ENCODE measurements at regions not wholly inside any gene's neighbourhood (a gene's known extent, or its start where the extent isn't known, plus 50 kb on each side); places are given as distances from the start of the nearest gene placed in this dataset.

GRCh38 chr3:94772402-94772801, 709.5 kb downstream of the NSUN3 start:
- no peaks in the 10 kb centered on the region for H3K36me3 ChIP-seq (ENCODE audit: control insufficient read depth, insufficient read depth, low read length)
- ChIA-PET POLR2A (no interaction called here), CTCF (no interaction called here)
- H3K27me3 ChIP-seq (ENCODE audit: control insufficient read depth, insufficient read depth, low read length) = no peaks in the 10 kb centered on the region
- H3K4me3 ChIP-seq (ENCODE audit: low read depth, low read length) = no peak overlapping the region
- no peak for TF ChIP-seq CTCF (IDR thresholded peaks at IDR 0.05; ENCODE audit: insufficient read depth, low read depth, low read length)
- no peak for DNase-seq (ENCODE audit: low read depth)

GRCh38 chr3:94775746-94776145, 712.9 kb downstream of the NSUN3 start:
- H3K27me3 ChIP-seq (ENCODE audit: control insufficient read depth, insufficient read depth, low read length) = no peaks in the 10 kb centered on the region
- no peak for TF ChIP-seq CTCF (IDR thresholded peaks at IDR 0.05; ENCODE audit: insufficient read depth, low read depth, low read length)
- no peak overlapping the region for H3K4me3 ChIP-seq (ENCODE audit: low read depth, low read length)
- H3K36me3 ChIP-seq (ENCODE audit: control insufficient read depth, insufficient read depth, low read length) = no peaks in the 10 kb centered on the region
- CTCF ChIA-PET = no interaction called here
- DNase-seq (ENCODE audit: low read depth) = no peak
- POLR2A ChIA-PET = no interaction called here

- CTCF ChIA-PET = no interaction called here
- H3K27me3 ChIP-seq (ENCODE audit: control insufficient read depth, insufficient read depth, low read length) = no peaks in the 10 kb centered on the region
- TF ChIP-seq CTCF (IDR thresholded peaks at IDR 0.05; ENCODE audit: insufficient read depth, low read depth, low read length) = no peak
- POLR2A ChIA-PET = no interaction called here
- DNase-seq (ENCODE audit: low read depth) = no peak
- no peak overlapping the region for H3K4me3 ChIP-seq (ENCODE audit: low read depth, low read length)
- no peaks in the 10 kb centered on the region for H3K36me3 ChIP-seq (ENCODE audit: control insufficient read depth, insufficient read depth, low read length)
These were observed 713.6 kb downstream of the NSUN3 start for GRCh38 chr3:94776401-94776915.

- Histone ChIP-seq H3K4me3 (ENCODE audit: low read depth, low read length) (no peak overlapping the region), H3K36me3 (ENCODE audit: control insufficient read depth, insufficient read depth, low read length) (no peaks in the 10 kb centered on the region), H3K27me3 (ENCODE audit: control insufficient read depth, insufficient read depth, low read length) (no peaks in the 10 kb centered on the region)
- ChIA-PET POLR2A (no interaction called here), CTCF (no interaction called here)
- DNase-seq (ENCODE audit: low read depth) = no peak
- TF ChIP-seq CTCF (IDR thresholded peaks at IDR 0.05; ENCODE audit: insufficient read depth, low read depth, low read length) = no peak
These were observed 715.4 kb downstream of the NSUN3 start for GRCh38 chr3:94778289-94778688.

GRCh38 chr3:94778814-94779494, 716.1 kb downstream of the NSUN3 start:
- CTCF ChIA-PET = no interaction called here
- DNase-seq (ENCODE audit: low read depth) = no peak
- Histone ChIP-seq H3K27me3 (ENCODE audit: control insufficient read depth, insufficient read depth, low read length) (no peaks in the 10 kb centered on the region), H3K4me3 (ENCODE audit: low read depth, low read length) (no peak overlapping the region), H3K36me3 (ENCODE audit: control insufficient read depth, insufficient read depth, low read length) (no peaks in the 10 kb centered on the region)
- POLR2A ChIA-PET = no interaction called here
- TF ChIP-seq CTCF (IDR thresholded peaks at IDR 0.05; ENCODE audit: insufficient read depth, low read depth, low read length) = no peak

Data from BJ (cell line).